ENCODE measurements at regions not wholly inside any gene's neighbourhood (a gene's known extent, or its start where the extent isn't known, plus 50 kb on each side); places are given as distances from the start of the nearest gene placed in this dataset.

GRCh38 chr2:71941726-71942525, 205.7 kb downstream of the CYP26B1 start:
- CTCF ChIA-PET = no interaction called here
- H3K36me3 Mint-ChIP-seq (ENCODE audit: low read depth) = no peaks in the 10 kb centered on the region
- ATAC-seq (ENCODE audit: low read depth) (no peak), DNase-seq (no peak)
- POLR2A ChIA-PET = no interaction called here
- H3K4me1 Mint-ChIP-seq = no peaks in the 10 kb centered on the region
- intact Hi-C loops (cut with micrococcal nuclease) = no loop called here
- H3K27ac Mint-ChIP-seq = no peak overlapping the region
- no peak for TF ChIP-seq CTCF (IDR thresholded peaks at IDR 0.05)
- H3K27me3 Mint-ChIP-seq = peaks cover 2% of the 10 kb centered on the region
- no peak overlapping the region for H3K4me3 Mint-ChIP-seq
- no peaks in the 10 kb centered on the region for H3K9me3 Mint-ChIP-seq

- DNase-seq (no peak), ATAC-seq (ENCODE audit: low read depth) (no peak)
- TF ChIP-seq CTCF (IDR thresholded peaks at IDR 0.05) = no peak
- no peaks in the 10 kb centered on the region for H3K4me1 Mint-ChIP-seq
- no peaks in the 10 kb centered on the region for H3K36me3 Mint-ChIP-seq (ENCODE audit: low read depth)
- POLR2A ChIA-PET = no interaction called here
- no peak overlapping the region for H3K27ac Mint-ChIP-seq
- H3K27me3 Mint-ChIP-seq = peaks cover 2% of the 10 kb centered on the region
- no peaks in the 10 kb centered on the region for H3K9me3 Mint-ChIP-seq
- H3K4me3 Mint-ChIP-seq = no peak overlapping the region
- intact Hi-C loops (cut with micrococcal nuclease) = no loop called here
- CTCF ChIA-PET = no interaction called here
These were observed 207.0 kb downstream of the CYP26B1 start for GRCh38 chr2:71940695-71941094.

GRCh38 chr2:71939588-71940535, 207.8 kb downstream of the CYP26B1 start:
- Mint-ChIP-seq H3K27ac (no peak overlapping the region), H3K4me1 (no peaks in the 10 kb centered on the region), H3K27me3 (peaks cover 2% of the 10 kb centered on the region), H3K36me3 (ENCODE audit: low read depth) (no peaks in the 10 kb centered on the region), H3K9me3 (no peaks in the 10 kb centered on the region), H3K4me3 (no peak overlapping the region)
- no peak for ATAC-seq (ENCODE audit: low read depth)
- ChIA-PET POLR2A (no interaction called here), CTCF (no interaction called here)
- no peak for TF ChIP-seq CTCF (IDR thresholded peaks at IDR 0.05)
- DNase-seq = no peak
- intact Hi-C loops (cut with micrococcal nuclease) = no loop called here

- CTCF ChIA-PET = no interaction called here
- POLR2A ChIA-PET = no interaction called here
- ATAC-seq (ENCODE audit: low read depth) (no peak), DNase-seq (no peak)
- H3K4me1 Mint-ChIP-seq = no peaks in the 10 kb centered on the region
- no peak for TF ChIP-seq CTCF (IDR thresholded peaks at IDR 0.05)
- H3K36me3 Mint-ChIP-seq (ENCODE audit: low read depth) = no peaks in the 10 kb centered on the region
- intact Hi-C loops (cut with micrococcal nuclease) = no loop called here
- no peak overlapping the region for H3K27ac Mint-ChIP-seq
- H3K4me3 Mint-ChIP-seq = no peak overlapping the region
- no peaks in the 10 kb centered on the region for H3K9me3 Mint-ChIP-seq
- H3K27me3 Mint-ChIP-seq = peaks cover 2% of the 10 kb centered on the region
These were observed 208.7 kb downstream of the CYP26B1 start for GRCh38 chr2:71938659-71939587.

All from activated B cell treated with CpG ODN at 0.5 μM for 24 hours (primary cell).